A549 (cell line): ENCODE measurements at regions not wholly inside any gene's neighbourhood (a gene's known extent, or its start where the extent isn't known, plus 50 kb on each side); places are given as distances from the start of the nearest gene placed in this dataset.

Experiments
- ATAC-seq, 2 experiments: fragments of 200-7000 bp in 1 of 2; fragments of >200 bp in 1 of 2; cut with Nextera tagmentation in 1 of 2; cut with Tn5 transposase in 1 of 2; 3 replicates each; pipeline versions ENCODE4 v1.8.0 to v1.9.1; 2018 to 2020; ENCODE audit warnings: mild to moderate bottlenecking in 1 of 2, moderate library complexity in 1 of 2
- CTCF ChIA-PET: fragments of 300-600 bp; sonication (Branson Sonifier 250); formaldehyde crosslinking; extraction: SDS; loops from one replicate; lab custom pipeline; 2021; ENCODE audit warnings: antibody characterized with exemption, inconsistent platforms; lab: Yijun Ruan, JAX
- POLR2A ChIA-PET: fragments of 350-600 bp; formaldehyde crosslinking; extraction: SDS; loops from one replicate; lab custom pipeline; 2021; ENCODE audit warnings: antibody characterized with exemption, inconsistent platforms; lab: Yijun Ruan, JAX
- DNase-seq, 2 experiments: peaks; one replicate each; pipeline versions ENCODE4 v3.0.0 to v3.0.0-alpha.2; 2011 to 2016; ENCODE audit warnings: low read depth in 1 of 2, low spot score in 1 of 2
- FAIRE-seq: peaks from 2 replicates; lab custom pipeline; 2011; peaks lifted over from hg19 to GRCh38; lab: Jason Lieb, UNC
- H3K27ac ChIP-seq, 2 experiments: fragments of >200 bp; sonication (Bioruptor Twin); formaldehyde crosslinking; 3 replicates each; pipeline ENCODE4 v1.5.1; 2016 to 2017
- H3K4me1 ChIP-seq: fragments of >200 bp; sonication (Bioruptor Twin); formaldehyde crosslinking; 3 replicates; pipeline ENCODE4 v1.6.1; 2016
- H3K4me2 ChIP-seq: fragments of >200 bp; sonication (Bioruptor Twin); formaldehyde crosslinking; 3 replicates; pipeline ENCODE4 v1.6.1; 2016
- H3K4me3 ChIP-seq: fragments of >200 bp; sonication (Bioruptor Twin); formaldehyde crosslinking; 3 replicates; pipeline ENCODE4 v1.5.1; 2016
- H3K9me3 ChIP-seq: fragments of >200 bp; sonication (Bioruptor Twin); formaldehyde crosslinking; 3 replicates; pipeline ENCODE4 v1.6.1; 2016
- CBX8 ChIP-seq: fragments of 200-600 bp; sonication (generic); IDR thresholded peaks from 2 replicates; pipeline ENCODE4 v1.6.1; 2016
- CHD2 ChIP-seq: fragments of 150-350 bp; IDR thresholded peaks from 2 replicates; pipeline ENCODE4 v1.6.1; 2014; ENCODE audit warnings: low read length; ENCODE audit not compliant: partially characterized antibody
- CHD4 ChIP-seq: fragments of 200-600 bp; sonication (generic); IDR thresholded peaks from 2 replicates; pipeline ENCODE4 v1.6.1; 2016; ENCODE audit warnings: antibody characterized with exemption, mild to moderate bottlenecking, borderline replicate concordance
- EHF ChIP-seq: fragments of 250-450 bp; sonication (Bioruptor Pico); IDR thresholded peaks from 2 replicates; pipeline ENCODE4 v1.5.0; 2020; ENCODE audit warnings: mild to moderate bottlenecking
- EHMT2 ChIP-seq: fragments of 200-600 bp; sonication (generic); IDR thresholded peaks from 2 replicates; pipeline ENCODE4 v1.6.1; 2016; ENCODE audit warnings: antibody characterized with exemption, low read depth, mild to moderate bottlenecking, moderate library complexity
- EP300 ChIP-seq, 2 experiments: fragments of >200 bp; sonication (Bioruptor Twin); formaldehyde crosslinking; IDR thresholded peaks; 2 replicates in 1 of 2; 3 replicates in 1 of 2; pipeline ENCODE4 v1.6.1; 2016 to 2017
- FOSL2 ChIP-seq, 2 experiments: fragments of 450-650 bp in 1 of 2; fragments of >200 bp in 1 of 2; sonication (Bioruptor Twin) in 1 of 2; formaldehyde crosslinking; IDR thresholded peaks; 2 replicates each; pipeline versions ENCODE4 v1.5.0 to v1.6.1; 2016 to 2020; ENCODE audit warnings: mild to moderate bottlenecking in 1 of 2, moderate library complexity in 1 of 2
- FOXS1 ChIP-seq: fragments of 250-450 bp; sonication (Bioruptor Pico); IDR thresholded peaks from 2 replicates; pipeline ENCODE4 v1.5.0; 2020; ENCODE audit warnings: mild to moderate bottlenecking, moderate library complexity
- GATA3 ChIP-seq: IDR thresholded peaks from 2 replicates; pipeline ENCODE4 v1.6.1; 2012; ENCODE audit warnings: borderline replicate concordance
- HES2 ChIP-seq: fragments of >200 bp; sonication (Bioruptor Twin); formaldehyde crosslinking; IDR thresholded peaks from 2 replicates; pipeline ENCODE4 v1.6.1; 2016
- HOXA7 ChIP-seq: fragments of 250-450 bp; sonication (Bioruptor Pico); IDR thresholded peaks from 2 replicates; pipeline ENCODE4 v1.5.0; 2020; ENCODE audit warnings: mild to moderate bottlenecking, moderate library complexity
- HOXB13 ChIP-seq: fragments of 250-450 bp; sonication (Bioruptor Pico); IDR thresholded peaks from 2 replicates; pipeline ENCODE4 v1.5.0; 2020; ENCODE audit warnings: low read depth, mild to moderate bottlenecking, moderate library complexity
- JUNB ChIP-seq: fragments of >200 bp; sonication (Bioruptor Twin); formaldehyde crosslinking; IDR thresholded peaks from 2 replicates; pipeline ENCODE4 v1.6.1; 2016
- KDM1A ChIP-seq: fragments of 200-600 bp; sonication (generic); IDR thresholded peaks from 2 replicates; pipeline ENCODE4 v1.6.1; 2016; ENCODE audit warnings: low read depth, mild to moderate bottlenecking
- KDM5A ChIP-seq: fragments of 200-600 bp; sonication (generic); IDR thresholded peaks from 2 replicates; pipeline ENCODE4 v1.6.1; 2016; ENCODE audit warnings: antibody characterized with exemption, mild to moderate bottlenecking
- MAX ChIP-seq: IDR thresholded peaks from 2 replicates; pipeline ENCODE4 v1.6.1; 2012
- NFE2L2 ChIP-seq: fragments of 150-350 bp; conservative IDR thresholded peaks from 2 replicates; pipeline ENCODE4 v1.6.1; 2014; ENCODE audit warnings: low read length
- NR3C1 ChIP-seq: fragments of >200 bp; sonication (Bioruptor Twin); formaldehyde crosslinking; IDR thresholded peaks from 3 replicates; pipeline ENCODE4 v1.6.1; 2017
- PHF8 ChIP-seq: fragments of 200-600 bp; sonication (generic); IDR thresholded peaks from 2 replicates; pipeline ENCODE4 v1.6.1; 2016; ENCODE audit warnings: low read depth, mild to moderate bottlenecking, antibody characterized with exemption, moderate library complexity, borderline replicate concordance
- RARB ChIP-seq: fragments of 250-450 bp; sonication (Bioruptor Pico); IDR thresholded peaks from 2 replicates; pipeline ENCODE4 v1.8.0; 2021; ENCODE audit warnings: mild to moderate bottlenecking, moderate library complexity
- RCOR1 ChIP-seq: fragments of 150-350 bp; IDR thresholded peaks from 2 replicates; pipeline ENCODE4 v1.6.1; 2014; ENCODE audit warnings: antibody characterized with exemption, low read length, low read depth
- RFX5 ChIP-seq: fragments of 450-650 bp; IDR thresholded peaks from 2 replicates; pipeline ENCODE4 v1.7.1; 2014; ENCODE audit warnings: antibody characterized with exemption, mild to moderate bottlenecking, moderate library complexity
- RNF2 ChIP-seq: fragments of 200-600 bp; sonication (generic); IDR thresholded peaks from 2 replicates; pipeline ENCODE4 v1.6.1; 2016; ENCODE audit warnings: low read depth, mild to moderate bottlenecking, antibody characterized with exemption, moderate library complexity, borderline replicate concordance
- SMC3 ChIP-seq: fragments of >200 bp; sonication (Bioruptor Twin); formaldehyde crosslinking; IDR thresholded peaks from 3 replicates; pipeline ENCODE4 v1.6.1; 2018; ENCODE audit warnings: inconsistent platforms
- SREBF2 ChIP-seq: fragments of 450-650 bp; IDR thresholded peaks from 2 replicates; pipeline ENCODE4 v1.6.1; 2014; ENCODE audit warnings: mild to moderate bottlenecking, moderate library complexity
- ZC3H11A ChIP-seq: fragments of 450-650 bp; IDR thresholded peaks from 2 replicates; pipeline ENCODE4 v1.6.1; 2014; ENCODE audit warnings: antibody characterized with exemption, mild to moderate bottlenecking
- ZFP36 ChIP-seq: fragments of 450-650 bp; IDR thresholded peaks from 2 replicates; pipeline ENCODE4 v1.6.1; 2014; ENCODE audit warnings: borderline replicate concordance; ENCODE audit not compliant: partially characterized antibody
- ZNF302 ChIP-seq: fragments of 250-450 bp; sonication (Bioruptor Pico); IDR thresholded peaks from 2 replicates; pipeline ENCODE4 v1.9.0; 2021; ENCODE audit warnings: inconsistent platforms, mild to moderate bottlenecking, moderate library complexity
- WGBS: methylation state at CpG from one replicate; pipeline ENCODE4 v1.1.6; 2017; ENCODE audit errors: missing lambda C conversion rate; 5-methylcytosine and 5-hydroxymethylcytosine counted together
- TF ChIP-seq, protein P1 (sequence below): IDR thresholded peaks from 2 replicates; pipeline ENCODE4 v1.6.1; 2012; ENCODE audit warnings: low read depth, borderline replicate concordance
- TF ChIP-seq, protein P2 (sequence below): fragments of 250-450 bp; sonication (Bioruptor Pico); IDR thresholded peaks from 2 replicates; pipeline ENCODE4 v1.5.0; 2020; ENCODE audit warnings: low read depth, mild to moderate bottlenecking, moderate library complexity
- TF ChIP-seq, protein P3 (sequence below): IDR thresholded peaks from 2 replicates; pipeline ENCODE4 v1.6.1; 2012

DNA sequence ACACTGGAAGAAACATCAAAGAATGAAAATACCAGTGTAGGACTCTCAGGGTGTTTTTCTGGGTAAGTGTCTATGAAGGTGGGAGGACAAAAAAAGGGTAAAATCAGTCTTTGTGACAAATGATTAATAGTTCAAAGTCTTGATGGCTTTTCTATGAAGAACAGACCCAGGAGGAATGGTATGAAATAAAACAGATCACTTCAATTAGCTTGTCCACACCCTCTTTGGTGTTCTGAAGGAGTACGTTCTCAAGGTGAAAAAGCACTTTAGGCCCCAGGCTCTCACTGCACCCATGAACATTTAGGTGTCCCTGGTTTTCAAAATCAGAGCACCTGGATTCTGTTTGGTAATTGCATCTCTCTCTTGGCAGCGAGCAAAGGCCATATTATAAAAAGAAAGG lies 383.6 kb upstream of the NR2F2 start:
- no peak for FAIRE-seq
- no peaks in the 10 kb centered on the region for H3K4me1 ChIP-seq
- no peak overlapping the region for H3K27ac ChIP-seq
- 0 out of 3 replicates have a peak, but pooled peaks cover 2% of the 10 kb centered on the region for H3K9me3 ChIP-seq
- no peak for DNase-seq
- TF ChIP-seq, protein P1, sequence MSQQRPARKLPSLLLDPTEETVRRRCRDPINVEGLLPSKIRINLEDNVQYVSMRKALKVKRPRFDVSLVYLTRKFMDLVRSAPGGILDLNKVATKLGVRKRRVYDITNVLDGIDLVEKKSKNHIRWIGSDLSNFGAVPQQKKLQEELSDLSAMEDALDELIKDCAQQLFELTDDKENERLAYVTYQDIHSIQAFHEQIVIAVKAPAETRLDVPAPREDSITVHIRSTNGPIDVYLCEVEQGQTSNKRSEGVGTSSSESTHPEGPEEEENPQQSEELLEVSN = no peak
- TF ChIP-seq HES2 = no peak
- TF ChIP-seq PHF8 = no peak
- TF ChIP-seq RFX5 = no peak
- no peak for TF ChIP-seq KDM1A
- TF ChIP-seq HOXA7 = no peak
- TF ChIP-seq ZNF302 (CRISPR knock-in tag) = no peak
- no peak for TF ChIP-seq EHMT2
- no peak for TF ChIP-seq RCOR1
- TF ChIP-seq KDM5A = no peak
- TF ChIP-seq CHD2 = no peak
- no peak for TF ChIP-seq CBX8
- no peak for TF ChIP-seq SREBF2
- no peak for TF ChIP-seq JUNB
- TF ChIP-seq HOXB13 (CRISPR knock-in tag) = no peak
- TF ChIP-seq EHF (CRISPR knock-in tag) = no peak
- TF ChIP-seq, protein P2, sequence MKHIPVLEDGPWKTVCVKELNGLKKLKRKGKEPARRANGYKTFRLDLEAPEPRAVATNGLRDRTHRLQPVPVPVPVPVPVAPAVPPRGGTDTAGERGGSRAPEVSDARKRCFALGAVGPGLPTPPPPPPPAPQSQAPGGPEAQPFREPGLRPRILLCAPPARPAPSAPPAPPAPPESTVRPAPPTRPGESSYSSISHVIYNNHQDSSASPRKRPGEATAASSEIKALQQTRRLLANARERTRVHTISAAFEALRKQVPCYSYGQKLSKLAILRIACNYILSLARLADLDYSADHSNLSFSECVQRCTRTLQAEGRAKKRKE (CRISPR knock-in tag) = no peak
- TF ChIP-seq SMC3 = no peak
- no peak for TF ChIP-seq FOXS1 (CRISPR knock-in tag)
- TF ChIP-seq, all 56 proteins: peak for 0
- CTCF ChIA-PET = no interaction called here
- Histone ChIP-seq H3K4me3 (no peak overlapping the region), H3K4me2 (no peak overlapping the region)
- POLR2A ChIA-PET = no interaction called here
- ATAC-seq = no peak
- WGBS = 46% methylated on average over 2 of the region's 2 CpGs

DNA sequence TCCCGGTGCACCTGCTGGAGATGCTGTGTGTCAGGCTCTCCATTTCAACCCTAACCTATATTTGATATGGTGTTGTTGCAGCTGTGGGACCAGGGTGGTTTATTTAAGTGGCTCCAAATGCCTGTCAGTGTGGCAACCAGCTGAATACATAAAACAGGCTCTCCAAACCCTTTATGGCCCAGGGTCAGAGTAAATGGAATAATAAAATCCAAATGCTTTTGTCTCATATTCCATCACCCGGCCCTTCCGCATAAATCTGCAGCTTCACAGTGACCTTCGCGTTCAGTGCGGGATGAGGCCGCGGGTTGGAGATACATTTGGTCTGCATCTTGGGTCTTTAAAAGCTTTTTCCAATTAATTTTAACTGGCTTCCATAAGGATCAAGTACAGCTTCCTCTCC lies 382.1 kb upstream of the NR2F2 start:
- DNase-seq (no peak), ATAC-seq (no peak), FAIRE-seq (no peak)
- Histone ChIP-seq H3K27ac (no peak overlapping the region), H3K9me3 (no peaks in the 10 kb centered on the region), H3K4me2 (no peak overlapping the region), H3K4me3 (no peak overlapping the region), H3K4me1 (no peaks in the 10 kb centered on the region)
- 86% methylated on average over 8 of the region's 8 CpGs for WGBS
- TF ChIP-seq MAX = no peak
- POLR2A ChIA-PET = no interaction called here
- CTCF ChIA-PET = interaction anchor here (1.0 kb wide), 2 partner anchors 22 to 689 kb away, joined by 3 read pairs; no protein-coding TSS in a partner anchor

DNA sequence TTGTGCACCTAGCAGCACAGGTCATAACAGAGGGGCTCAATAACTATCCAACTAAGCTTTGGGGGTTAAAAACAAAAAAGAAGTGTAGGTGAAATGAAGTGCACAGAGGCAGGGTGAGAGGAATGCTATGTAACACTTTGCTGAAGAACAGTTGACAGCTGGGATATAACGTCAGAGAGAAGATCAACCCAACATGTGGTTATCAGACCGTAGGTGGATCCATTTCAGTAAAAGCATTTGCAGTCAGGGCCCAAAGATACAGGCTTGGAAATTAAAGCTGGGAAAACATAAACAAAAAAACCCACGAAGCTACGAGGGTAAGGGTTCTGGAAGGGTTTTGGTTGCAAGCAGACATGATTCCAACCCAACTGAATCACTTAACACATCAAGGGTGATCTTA lies 377.5 kb upstream of the NR2F2 start:
- 26% methylated on average over 4 of the region's 4 CpGs for WGBS
- FAIRE-seq (no peak), ATAC-seq (no peak), DNase-seq (no peak)
- H3K9me3 ChIP-seq = peaks cover 8% of the 10 kb centered on the region; the same call in 2 of the 3 replicates
- no peak for TF ChIP-seq PHF8
- no peak for TF ChIP-seq RARB
- no peak for TF ChIP-seq FOXS1 (CRISPR knock-in tag)
- TF ChIP-seq ZFP36 = no peak
- TF ChIP-seq EP300 (IDR thresholded peaks at IDR 0.05) = no peak
- TF ChIP-seq GATA3 = no peak
- TF ChIP-seq ZC3H11A = no peak
- TF ChIP-seq, protein P3, sequence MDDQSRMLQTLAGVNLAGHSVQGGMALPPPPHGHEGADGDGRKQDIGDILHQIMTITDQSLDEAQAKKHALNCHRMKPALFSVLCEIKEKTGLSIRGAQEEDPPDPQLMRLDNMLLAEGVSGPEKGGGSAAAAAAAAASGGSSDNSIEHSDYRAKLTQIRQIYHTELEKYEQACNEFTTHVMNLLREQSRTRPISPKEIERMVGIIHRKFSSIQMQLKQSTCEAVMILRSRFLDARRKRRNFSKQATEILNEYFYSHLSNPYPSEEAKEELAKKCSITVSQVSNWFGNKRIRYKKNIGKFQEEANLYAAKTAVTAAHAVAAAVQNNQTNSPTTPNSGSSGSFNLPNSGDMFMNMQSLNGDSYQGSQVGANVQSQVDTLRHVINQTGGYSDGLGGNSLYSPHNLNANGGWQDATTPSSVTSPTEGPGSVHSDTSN = no peak
- no peak for TF ChIP-seq MAX
- no peak for TF ChIP-seq ZNF302 (CRISPR knock-in tag)
- no peak for TF ChIP-seq HES2
- TF ChIP-seq NR3C1 = no peak
- no peak for TF ChIP-seq FOSL2 (IDR thresholded peaks at IDR 0.05)
- no peak for TF ChIP-seq FOSL2 (CRISPR knock-in tag; IDR thresholded peaks at IDR 0.05)
- TF ChIP-seq RNF2 = no peak
- TF ChIP-seq HOXA7 = no peak
- no peak for TF ChIP-seq NFE2L2
- TF ChIP-seq CHD4 = no peak
- no peak overlapping the region for H3K4me2 ChIP-seq
- no peak overlapping the region for H3K27ac ChIP-seq
- POLR2A ChIA-PET = no interaction called here
- H3K4me1 ChIP-seq = no peaks in the 10 kb centered on the region
- CTCF ChIA-PET = interaction anchor here (0.8 kb wide), 1 partner anchor 16 kb away, joined by 4 read pairs; no protein-coding TSS in a partner anchor
- H3K4me3 ChIP-seq = no peak overlapping the region
